GM18505 (cell line): ENCODE measurements at regions not wholly inside any gene's neighbourhood (a gene's known extent, or its start where the extent isn't known, plus 50 kb on each side); places are given as distances from the start of the nearest gene placed in this dataset.

ENCODE experiments used
- ATAC-seq: cut with Tn5 transposase; IDR thresholded peaks from one replicate; pipeline ENCODE4 v1.9.1; 2021; ENCODE audit not compliant: unreplicated experiment
- POLR2A ChIP-seq: IDR thresholded peaks from 4 replicates; pipeline ENCODE4 v1.6.1; 2011; ENCODE audit warnings: borderline replicate concordance; ENCODE audit not compliant: insufficient read depth, insufficient read length; ENCODE audit errors: extremely low read depth

DNA sequence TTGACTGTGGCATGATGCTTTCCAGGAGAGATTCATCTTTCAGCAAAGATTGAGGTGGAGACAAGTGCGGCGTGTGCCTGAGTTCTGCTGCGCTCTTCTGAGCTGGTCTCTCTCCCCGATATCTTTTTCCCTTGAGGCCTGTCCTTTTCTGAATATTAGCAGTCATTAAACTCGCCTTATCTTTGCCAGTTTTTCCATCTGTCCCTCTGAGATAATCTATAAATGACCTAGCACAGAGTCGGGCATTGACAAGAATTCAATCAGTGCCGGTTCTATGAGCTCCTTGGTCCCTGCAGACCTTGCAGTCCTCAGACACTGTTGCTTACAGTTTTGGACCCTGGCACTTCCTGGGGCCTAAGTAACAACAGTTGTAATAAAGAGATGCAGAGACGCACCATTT, 89.7 kb upstream of the IKZF1 start:
- ATAC-seq, result no peak
- TF ChIP-seq POLR2A, result no peak

DNA sequence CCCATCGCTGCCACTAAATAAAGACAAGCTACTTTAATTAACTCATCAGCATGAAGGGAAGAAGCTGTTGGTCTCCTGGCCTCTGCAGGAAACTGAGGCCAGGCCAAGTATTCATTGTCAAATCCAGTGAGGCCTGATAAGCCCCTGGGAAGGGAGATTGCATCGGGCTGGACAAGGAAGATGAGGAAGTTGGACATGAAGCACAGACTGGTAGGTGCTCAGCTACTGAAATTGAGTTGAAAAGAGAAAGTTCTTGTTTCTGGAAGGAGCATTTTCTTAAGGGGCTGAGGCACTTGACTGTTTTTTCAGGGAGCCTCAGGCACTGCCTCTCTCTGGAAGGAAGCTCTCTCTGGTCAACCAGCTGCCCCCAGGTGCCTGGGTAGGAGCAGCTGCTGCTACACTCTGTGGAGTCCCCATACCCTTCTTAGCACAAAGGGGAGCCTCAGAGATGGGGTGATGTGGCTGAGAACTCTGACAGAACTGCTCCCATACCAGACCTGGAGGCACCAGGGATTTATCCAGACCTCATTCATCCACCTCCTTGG, 90.3 kb upstream of the IKZF1 start:
- no peak for TF ChIP-seq POLR2A
- no peak for ATAC-seq

- no peak for TF ChIP-seq POLR2A
- no peak for ATAC-seq
Observed at GRCh38 chr7:50213622-50214017, 90.9 kb upstream of the IKZF1 start.

- no peak for TF ChIP-seq POLR2A
- no peak for ATAC-seq
Observed at GRCh38 chr7:50212666-50213621, 91.6 kb upstream of the IKZF1 start.

DNA sequence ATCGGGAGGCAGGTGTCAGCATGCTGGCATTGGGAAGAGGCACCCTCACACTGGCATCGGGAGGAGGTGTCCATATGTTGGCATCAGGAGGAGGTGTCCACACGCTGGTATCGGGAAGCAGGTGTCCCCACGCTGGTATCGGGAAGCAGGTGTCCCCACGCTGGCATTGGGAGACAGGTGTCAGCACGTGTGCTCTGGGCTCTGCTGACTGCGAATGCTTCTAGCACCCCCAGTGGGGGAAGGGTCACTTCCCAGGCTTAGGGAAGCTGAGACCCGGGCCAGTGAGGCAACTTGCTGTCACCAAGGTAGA, 92.5 kb upstream of the IKZF1 start:
- no peak for ATAC-seq
- no peak for TF ChIP-seq POLR2A

DNA sequence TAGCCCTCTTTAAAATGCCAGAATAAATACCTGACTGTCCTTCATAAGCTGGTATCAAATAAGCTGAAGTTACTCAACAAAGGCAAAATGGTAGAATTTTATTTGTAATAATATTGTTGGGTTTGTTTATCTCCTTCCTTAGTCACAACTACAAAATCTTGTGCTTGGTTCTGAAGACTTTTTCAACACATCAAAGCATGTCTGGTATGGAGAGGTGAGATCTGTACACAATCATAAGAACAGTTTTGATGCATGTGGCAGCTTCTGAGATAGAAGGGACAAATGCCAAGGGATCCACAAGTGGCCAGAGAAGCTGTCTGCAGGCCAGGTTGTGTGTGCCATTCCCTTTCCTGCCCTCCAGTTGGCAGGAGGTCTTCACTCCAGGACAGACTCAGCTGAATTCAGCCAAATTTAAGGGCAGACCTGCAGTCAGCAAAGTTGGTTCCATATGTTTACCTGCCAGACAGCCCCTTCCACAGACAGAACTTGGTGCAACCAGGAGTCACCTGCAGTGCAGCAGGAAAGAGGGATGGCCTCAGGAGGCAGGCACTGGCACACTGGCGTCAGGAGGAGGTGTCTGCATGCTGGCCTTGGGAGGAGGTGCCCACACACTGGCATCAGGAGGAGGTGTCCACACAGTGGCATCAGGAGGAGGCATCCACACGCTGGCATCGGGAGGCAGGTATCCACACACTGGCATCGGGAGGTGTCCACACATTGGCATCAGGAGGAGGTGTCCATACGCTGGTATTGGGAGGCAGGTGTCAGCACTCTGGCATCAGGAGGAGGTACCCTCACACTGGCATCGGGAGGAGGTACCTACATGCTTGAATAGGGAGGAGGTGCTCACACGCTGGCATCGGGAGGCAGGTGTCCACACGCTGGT, 93.1 kb upstream of the IKZF1 start:
- ATAC-seq, result no peak
- no peak for TF ChIP-seq POLR2A

DNA sequence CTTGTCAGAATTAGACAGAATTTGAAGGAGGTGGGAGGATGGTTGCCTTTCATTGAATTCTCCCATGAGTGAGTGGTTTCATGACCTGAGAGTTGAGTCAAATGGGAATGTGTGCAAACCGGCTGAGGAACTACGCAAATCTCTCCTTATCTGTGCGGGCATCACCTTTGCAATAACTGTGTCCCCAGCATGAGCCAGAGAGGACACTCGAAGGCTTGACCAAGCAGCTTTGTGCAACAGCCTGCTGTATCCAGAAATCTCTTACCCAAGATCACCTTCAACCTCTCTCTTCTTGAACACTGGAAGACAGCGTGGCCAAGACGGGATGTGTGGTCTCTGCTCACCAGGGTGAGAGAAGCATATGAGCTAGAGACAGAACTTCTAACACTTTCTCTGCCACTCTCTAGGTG, 93.8 kb upstream of the IKZF1 start:
- ATAC-seq, result no peak
- no peak for TF ChIP-seq POLR2A

DNA sequence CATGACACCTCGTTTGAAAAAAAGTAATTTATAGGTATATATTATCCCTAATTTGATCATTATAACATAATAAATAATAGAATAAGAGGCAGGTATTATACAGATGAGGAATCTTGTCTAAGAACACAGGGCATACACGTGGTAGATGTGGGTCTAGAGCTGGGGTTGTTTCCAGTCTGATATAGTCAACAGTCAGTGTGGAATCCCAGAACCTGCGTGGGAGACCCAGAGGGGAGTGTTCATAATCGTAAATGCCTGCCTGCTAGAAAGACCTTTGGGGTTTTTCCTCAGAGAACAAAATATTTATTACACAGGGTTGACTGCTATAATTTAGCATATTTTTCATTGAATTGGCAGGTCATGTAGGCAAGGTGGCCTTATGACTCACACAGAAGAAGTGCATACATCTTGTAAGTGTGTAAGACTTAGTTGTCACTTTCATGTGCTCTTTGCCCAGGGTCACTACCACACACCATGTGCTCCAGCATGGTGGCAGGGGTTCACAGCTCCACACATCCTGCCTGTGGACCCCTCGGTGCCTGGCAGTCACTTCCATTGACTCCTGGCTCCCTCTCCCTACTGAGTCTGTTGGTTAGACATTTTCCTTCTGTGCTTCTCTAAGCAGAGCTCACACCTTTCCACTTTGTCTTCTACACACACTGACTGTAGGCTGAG, 94.9 kb upstream of the IKZF1 start:
- TF ChIP-seq POLR2A, result no peak
- no peak for ATAC-seq

GRCh38 chr7:50208378-50208982, 96.0 kb upstream of the IKZF1 start:
- no peak for ATAC-seq
- TF ChIP-seq POLR2A, result no peak

- no peak for ATAC-seq
- no peak for TF ChIP-seq POLR2A
Observed at GRCh38 chr7:50207686-50208255, 96.7 kb upstream of the IKZF1 start.

- no peak for TF ChIP-seq POLR2A
- no peak for ATAC-seq
Observed at GRCh38 chr7:50207251-50207564, 97.3 kb upstream of the IKZF1 start.

- TF ChIP-seq POLR2A, result no peak
- ATAC-seq, result no peak
Observed at GRCh38 chr7:50206453-50207250, 97.9 kb upstream of the IKZF1 start.
